ENCODE measurements at regions not wholly inside any gene's neighbourhood (a gene's known extent, or its start where the extent isn't known, plus 50 kb on each side); places are given as distances from the start of the nearest gene placed in this dataset.
A peak's percentile ranks its signal among the peaks of the same experiment; 100 is the strongest.
"Not testable (repeated sequence)": the region's sequence is repeated elsewhere in the genome, so short reads cannot be mapped to it uniquely, and the experiment has no call there.

- DNase-seq, result not testable (repeated sequence)
These were observed 294.7 kb upstream of the TEKT4 start for GRCh38 chr2:94576486-94576885.

- DNase-seq, result not testable (repeated sequence)
These were observed 294.1 kb upstream of the TEKT4 start for GRCh38 chr2:94577160-94577559.

- not testable (repeated sequence) for DNase-seq
These were observed 292.0 kb upstream of the TEKT4 start for GRCh38 chr2:94579221-94579620.

GRCh38 chr2:94583081-94583723, 288.0 kb upstream of the TEKT4 start:
- not testable (repeated sequence) for DNase-seq

GRCh38 chr2:94584569-94584968, 286.7 kb upstream of the TEKT4 start:
- not testable (repeated sequence) for DNase-seq

GRCh38 chr2:94586032-94586982, 284.9 kb upstream of the TEKT4 start:
- DNase-seq, result peak; percentile 10

- not testable (repeated sequence) for DNase-seq
These were observed 284.2 kb upstream of the TEKT4 start for GRCh38 chr2:94587042-94587441.

- DNase-seq, result peak; percentile 4
These were observed 277.0 kb upstream of the TEKT4 start for GRCh38 chr2:94594019-94594836.

GRCh38 chr2:94595956-94596355, 275.3 kb upstream of the TEKT4 start:
- not testable (repeated sequence) for DNase-seq

GRCh38 chr2:94598075-94598713, 273.0 kb upstream of the TEKT4 start:
- DNase-seq, result not testable (repeated sequence)

- DNase-seq, result not testable (repeated sequence)
These were observed 270.3 kb upstream of the TEKT4 start for GRCh38 chr2:94600929-94601328.

- no peak for DNase-seq
These were observed 268.8 kb upstream of the TEKT4 start for GRCh38 chr2:94602466-94602865.

GRCh38 chr2:94622113-94622618, 249.1 kb upstream of the TEKT4 start:
- DNase-seq, result no peak

- DNase-seq, result not testable (repeated sequence)
These were observed 242.3 kb upstream of the TEKT4 start for GRCh38 chr2:94628953-94629352.

- DNase-seq, result not testable (repeated sequence)
These were observed 229.8 kb upstream of the TEKT4 start for GRCh38 chr2:94641397-94641796.

GRCh38 chr2:94652131-94652530, 219.1 kb upstream of the TEKT4 start:
- DNase-seq, result not testable (repeated sequence)

- not testable (repeated sequence) for DNase-seq
These were observed 201.4 kb upstream of the TEKT4 start for GRCh38 chr2:94669858-94670257.

- not testable (repeated sequence) for DNase-seq
These were observed 177.0 kb upstream of the TEKT4 start for GRCh38 chr2:94694236-94694635.

- DNase-seq, result not testable (repeated sequence)
These were observed 162.2 kb upstream of the TEKT4 start for GRCh38 chr2:94708982-94709381.

GRCh38 chr2:94725543-94725942, 145.7 kb upstream of the TEKT4 start:
- no peak for DNase-seq

- DNase-seq, result peak; percentile 10
These were observed 135.7 kb upstream of the TEKT4 start for GRCh38 chr2:94735536-94735935.

GRCh38 chr2:94737145-94737544, 134.1 kb upstream of the TEKT4 start:
- peak; percentile 29 for DNase-seq
